ENCODE measurements at regions not wholly inside any gene's neighbourhood (a gene's known extent, or its start where the extent isn't known, plus 50 kb on each side); places are given as distances from the start of the nearest gene placed in this dataset.
"Not testable (repeated sequence)": the region's sequence is repeated elsewhere in the genome, so short reads cannot be mapped to it uniquely, and the experiment has no call there.

GRCh38 chr14:95625710-95626109 is 60.5 kb upstream of the TCL1B start:
- DNase-seq (ENCODE audit: low spot score); H2AFZ ChIP-seq (ENCODE audit: low read length); H3K4ac ChIP-seq (ENCODE audit: low read length); H3K14ac ChIP-seq (ENCODE audit: low read length); H3K36me3 ChIP-seq (replicated peaks in 1 of 2; ENCODE audit: control insufficient read depth in 2 of 2, insufficient read depth in 2 of 2, low read length in 2 of 2); H2BK12ac ChIP-seq (ENCODE audit: low read length); H2BK120ac ChIP-seq (ENCODE audit: low read depth, low read length); H3K4me2 ChIP-seq (ENCODE audit: insufficient read depth, low read length, poor library complexity, severe bottlenecking); H4K91ac ChIP-seq (ENCODE audit: low read depth, low read length, poor library complexity); H2AK5ac ChIP-seq (ENCODE audit: low read depth, low read length); H3K9me3 ChIP-seq (replicated peaks in 1 of 2; ENCODE audit: control insufficient read depth in 2 of 2, insufficient read depth in 1 of 2, low read depth in 1 of 2, low read length in 2 of 2); H2BK5ac ChIP-seq (ENCODE audit: low read length); H3K4me1 ChIP-seq (ENCODE audit: control insufficient read depth in 2 of 2, insufficient read depth in 1 of 2, low read depth in 1 of 2, low read length in 2 of 2); H3K27me3 ChIP-seq (ENCODE audit: control insufficient read depth in 3 of 3, insufficient read depth in 3 of 3, low read depth in 1 of 3, low read length in 3 of 3); H3K18ac ChIP-seq (ENCODE audit: low read length); H3K4me3 ChIP-seq (ENCODE audit: low read length in 2 of 2); H3K79me1 ChIP-seq (ENCODE audit: low read depth, low read length); H2BK15ac ChIP-seq (ENCODE audit: low read length); H4K8ac ChIP-seq (ENCODE audit: low read depth, low read length); H3K23ac ChIP-seq (ENCODE audit: low read depth, low read length, poor library complexity); H3K27ac ChIP-seq (replicated peaks; ENCODE audit: low read length); H3K9ac ChIP-seq (ENCODE audit: low read depth, low read length, poor library complexity): not testable (repeated sequence)
- WGBS, 2 donors (ENCODE audit: extremely low coverage in 2 of 2, insufficient read length in 2 of 2, insufficient replicate concordance in 1 of 2): no CpG with 5 or more reads among the region's 2 CpGs

- Histone ChIP-seq H2AK5ac (ENCODE audit: low read depth, low read length) (no peak overlapping the region), H3K27me3 (ENCODE audit: control insufficient read depth in 3 of 3, insufficient read depth in 3 of 3, low read depth in 1 of 3, low read length in 3 of 3) (no peaks in the 10 kb centered on the region), H3K79me1 (ENCODE audit: low read depth, low read length) (no peaks in the 10 kb centered on the region), H3K36me3 (replicated peaks in 1 of 2; ENCODE audit: control insufficient read depth in 2 of 2, insufficient read depth in 2 of 2, low read length in 2 of 2) (no peaks in the 10 kb centered on the region), H3K4me2 (ENCODE audit: insufficient read depth, low read length, poor library complexity, severe bottlenecking) (no peak overlapping the region), H3K18ac (ENCODE audit: low read length) (no peak overlapping the region), H2BK120ac (ENCODE audit: low read depth, low read length) (no peak overlapping the region), H2BK15ac (ENCODE audit: low read length) (no peak overlapping the region), H3K27ac (replicated peaks; ENCODE audit: low read length) (no peak overlapping the region), H3K4me3 (ENCODE audit: low read length in 2 of 2) (no peak overlapping the region), H2AFZ (ENCODE audit: low read length) (no peak overlapping the region), H3K4me1 (ENCODE audit: control insufficient read depth in 2 of 2, insufficient read depth in 1 of 2, low read depth in 1 of 2, low read length in 2 of 2) (no peaks in the 10 kb centered on the region), H3K23ac (ENCODE audit: low read depth, low read length, poor library complexity) (no peak overlapping the region), H3K4ac (ENCODE audit: low read length) (no peak overlapping the region), H2BK5ac (ENCODE audit: low read length) (no peak overlapping the region), H4K8ac (ENCODE audit: low read depth, low read length) (no peak overlapping the region), H2BK12ac (ENCODE audit: low read length) (no peak overlapping the region), H3K14ac (ENCODE audit: low read length) (no peak overlapping the region), H3K9ac (ENCODE audit: low read depth, low read length, poor library complexity) (no peak overlapping the region), H4K91ac (ENCODE audit: low read depth, low read length, poor library complexity) (no peak overlapping the region), H3K9me3 (replicated peaks in 1 of 2; ENCODE audit: control insufficient read depth in 2 of 2, insufficient read depth in 1 of 2, low read depth in 1 of 2, low read length in 2 of 2) (peaks cover 0 to 3% of the 10 kb centered on the region in 2 donors)
- DNase-seq (ENCODE audit: low spot score): no peak
These were observed 51.2 kb upstream of the TCL1B start for GRCh38 chr14:95635051-95635450.
